ENCODE measurements at regions not wholly inside any gene's neighbourhood (a gene's known extent, or its start where the extent isn't known, plus 50 kb on each side); places are given as distances from the start of the nearest gene placed in this dataset.

- TF ChIP-seq CTCF (IDR thresholded peaks at IDR 0.05) (no peak), EZH2 (IDR thresholded peaks at IDR 0.05) (no peak), EZH2phosphoT487 (IDR thresholded peaks at IDR 0.05) (no peak)
Observed at GRCh38 chr14:89091781-89092180, 267.3 kb downstream of the TTC8 start.

Measured in neural progenitor cell (in vitro differentiated cells).